ENCODE measurements at regions not wholly inside any gene's neighbourhood (a gene's known extent, or its start where the extent isn't known, plus 50 kb on each side); places are given as distances from the start of the nearest gene placed in this dataset.
"Not testable (repeated sequence)": the region's sequence is repeated elsewhere in the genome, so short reads cannot be mapped to it uniquely, and the experiment has no call there.

DNA sequence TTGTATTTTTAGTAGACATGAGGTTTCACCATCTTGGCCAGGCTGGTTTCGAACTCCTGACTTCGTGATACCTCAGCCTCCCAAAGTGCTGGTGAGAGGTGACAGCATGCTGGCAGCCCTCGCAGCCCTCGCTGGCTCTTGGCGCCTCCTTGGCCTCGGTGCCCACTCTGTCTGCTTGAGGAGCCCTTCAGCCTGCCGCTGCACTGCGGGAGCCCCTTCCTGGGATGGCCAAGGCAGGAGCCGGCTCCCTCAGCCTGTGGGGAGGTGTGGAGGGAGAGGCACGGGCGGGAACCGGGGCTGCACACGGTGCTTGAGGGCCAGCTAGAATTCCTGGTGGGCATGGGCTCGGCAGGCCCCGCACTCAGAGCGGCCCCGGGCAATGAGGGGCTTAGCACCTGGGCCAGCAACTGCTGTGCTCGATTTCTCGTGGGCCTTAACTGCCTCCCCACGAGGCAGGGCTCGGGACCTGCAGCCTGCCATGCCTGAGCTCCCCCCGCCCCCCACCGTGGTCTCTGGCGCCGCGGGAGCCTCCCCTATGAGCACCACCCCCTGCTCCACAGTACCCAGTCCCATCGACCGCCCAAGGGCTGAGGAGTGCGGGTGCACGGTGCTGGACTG lies 96.5 kb upstream of the RHOBTB1 start:
- Mint-ChIP-seq H3K36me3 (ENCODE audit: insufficient read depth) (no peaks in the 10 kb centered on the region), H3K9me3 (no peaks in the 10 kb centered on the region), H3K4me1 (ENCODE audit: low read depth in 2 of 2) (no peaks in the 10 kb centered on the region), H3K27ac (no peak overlapping the region), H3K27me3 (peaks cover 0 to 8% of the 10 kb centered on the region in 2 donors), H3K4me3 (no peak overlapping the region)
- no peak for ATAC-seq (replicated peaks)
- DNase-seq = no peak

- no peak overlapping the region for H3K4me3 Mint-ChIP-seq
- H3K36me3 Mint-ChIP-seq (ENCODE audit: insufficient read depth) = no peaks in the 10 kb centered on the region
- ATAC-seq (replicated peaks) = no peak
- no peak overlapping the region for H3K27ac Mint-ChIP-seq
- peaks cover 0 to 8% of the 10 kb centered on the region in 2 donors for H3K27me3 Mint-ChIP-seq
- H3K9me3 Mint-ChIP-seq = no peaks in the 10 kb centered on the region
- no peaks in the 10 kb centered on the region for H3K4me1 Mint-ChIP-seq (ENCODE audit: low read depth in 2 of 2)
- no peak for DNase-seq
Measured at GRCh38 chr10:61039868-61040267, 95.9 kb upstream of the RHOBTB1 start.

DNA sequence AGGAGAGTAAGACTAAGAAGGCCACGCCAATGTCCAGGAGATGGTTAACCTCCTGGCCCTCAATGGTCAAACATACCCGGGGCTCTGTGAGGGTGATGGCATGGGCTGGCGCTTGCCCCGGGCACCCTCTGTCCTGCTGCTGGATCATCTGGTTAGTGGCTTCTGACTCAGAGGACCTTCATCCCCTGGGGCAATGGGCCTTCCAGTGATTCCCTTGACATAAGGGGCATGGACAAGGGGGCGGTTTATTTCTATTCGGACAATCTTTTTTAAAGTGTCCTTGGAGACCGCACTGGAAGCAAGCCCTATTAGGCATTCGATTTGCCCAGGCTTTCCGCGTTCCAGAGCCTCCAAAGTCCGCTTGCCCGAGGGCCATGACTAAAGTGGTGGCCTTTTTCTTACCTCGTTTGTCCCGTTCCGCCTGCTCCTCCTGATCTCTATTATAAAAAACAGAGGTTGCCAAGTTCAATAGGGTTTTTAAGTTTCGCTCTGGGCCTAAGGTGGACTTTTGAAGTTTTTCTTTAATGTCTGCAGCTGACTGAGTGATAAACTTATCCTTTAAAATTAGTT lies 93.4 kb upstream of the RHOBTB1 start:
- not testable (repeated sequence) for H3K27ac Mint-ChIP-seq; H3K4me3 Mint-ChIP-seq; H3K9me3 Mint-ChIP-seq; ATAC-seq (replicated peaks); H3K36me3 Mint-ChIP-seq (ENCODE audit: insufficient read depth); H3K27me3 Mint-ChIP-seq; DNase-seq; H3K4me1 Mint-ChIP-seq (ENCODE audit: low read depth in 2 of 2)

DNA sequence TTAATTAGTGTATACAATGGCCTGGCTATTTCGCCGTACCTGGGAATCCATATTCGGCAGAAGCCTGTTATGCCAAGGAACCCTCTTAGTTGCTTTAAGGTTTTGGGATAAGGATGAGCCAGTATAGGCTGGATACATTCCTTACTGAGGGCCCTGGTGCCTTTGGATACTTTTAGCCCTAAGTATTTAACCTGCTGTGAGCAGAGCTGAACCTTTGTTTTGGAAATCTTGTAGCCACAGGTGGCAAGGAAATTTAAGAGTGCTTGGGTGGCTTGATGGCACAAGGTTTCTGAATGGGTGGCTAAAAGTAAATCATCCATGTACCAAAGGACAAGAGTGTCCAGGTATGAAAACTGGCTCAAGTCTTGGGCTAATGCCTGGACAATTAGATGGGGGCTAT lies 92.2 kb upstream of the RHOBTB1 start:
- ATAC-seq (replicated peaks); H3K27me3 Mint-ChIP-seq; H3K9me3 Mint-ChIP-seq; H3K4me1 Mint-ChIP-seq (ENCODE audit: low read depth in 2 of 2); H3K36me3 Mint-ChIP-seq (ENCODE audit: insufficient read depth); H3K27ac Mint-ChIP-seq; H3K4me3 Mint-ChIP-seq; DNase-seq: not testable (repeated sequence)

GRCh38 chr10:61031341-61031740 lies 87.4 kb upstream of the RHOBTB1 start:
- peaks cover 4% of the 10 kb centered on the region for H3K36me3 Mint-ChIP-seq (ENCODE audit: insufficient read depth)
- H3K4me1 Mint-ChIP-seq (ENCODE audit: low read depth in 2 of 2) = no peaks in the 10 kb centered on the region
- H3K4me3 Mint-ChIP-seq = no peak overlapping the region
- peaks cover 8 to 11% of the 10 kb centered on the region in 2 donors for H3K27me3 Mint-ChIP-seq
- ATAC-seq (replicated peaks) (no peak), DNase-seq (no peak)
- no peaks in the 10 kb centered on the region for H3K9me3 Mint-ChIP-seq
- H3K27ac Mint-ChIP-seq = no peak overlapping the region

DNA sequence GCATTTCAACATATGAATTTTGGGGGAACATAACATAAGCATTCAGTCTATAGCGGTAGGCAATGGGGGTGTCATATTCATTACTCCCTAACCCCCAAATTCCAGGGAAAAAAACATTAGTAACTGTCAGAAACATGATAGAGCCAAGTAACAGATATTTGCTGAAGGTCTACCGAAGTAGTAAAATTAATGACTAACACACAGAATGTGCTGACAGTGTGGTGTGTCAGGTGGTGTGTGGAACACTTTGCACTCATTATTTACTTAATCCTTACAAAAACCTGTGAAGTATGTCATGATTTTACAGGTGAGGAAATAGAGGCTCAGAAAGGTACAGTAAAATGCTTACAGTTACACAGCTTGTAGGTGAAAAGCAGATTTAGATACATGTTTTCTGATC lies 85.4 kb upstream of the RHOBTB1 start:
- H3K4me3 Mint-ChIP-seq = no peak overlapping the region
- H3K4me1 Mint-ChIP-seq (ENCODE audit: low read depth in 2 of 2) = no peaks in the 10 kb centered on the region
- no peaks in the 10 kb centered on the region for H3K9me3 Mint-ChIP-seq
- H3K27ac Mint-ChIP-seq = no peak overlapping the region
- H3K36me3 Mint-ChIP-seq (ENCODE audit: insufficient read depth) = peaks cover 1% of the 10 kb centered on the region
- DNase-seq = no peak
- peaks cover 8 to 11% of the 10 kb centered on the region in 2 donors for H3K27me3 Mint-ChIP-seq
- ATAC-seq (replicated peaks) = no peak

- no peaks in the 10 kb centered on the region for H3K36me3 Mint-ChIP-seq (ENCODE audit: insufficient read depth)
- H3K4me3 Mint-ChIP-seq = no peak overlapping the region
- no peaks in the 10 kb centered on the region for H3K9me3 Mint-ChIP-seq
Measured at GRCh38 chr10:61028861-61029361, 84.9 kb upstream of the RHOBTB1 start.

GRCh38 chr10:61024856-61025201 lies 80.8 kb upstream of the RHOBTB1 start:
- no peaks in the 10 kb centered on the region for H3K36me3 Mint-ChIP-seq (ENCODE audit: insufficient read depth)
- ATAC-seq (replicated peaks) (no peak), DNase-seq (no peak)
- H3K27me3 Mint-ChIP-seq = peaks cover 8 to 13% of the 10 kb centered on the region in 2 donors
- H3K27ac Mint-ChIP-seq = no peak overlapping the region
- no peak overlapping the region for H3K4me3 Mint-ChIP-seq
- no peaks in the 10 kb centered on the region for H3K9me3 Mint-ChIP-seq
- no peaks in the 10 kb centered on the region for H3K4me1 Mint-ChIP-seq (ENCODE audit: low read depth in 2 of 2)

More at GRCh38 chr10:61028861-61029361, 84.9 kb upstream of the RHOBTB1 start:
- H3K27me3 Mint-ChIP-seq = peaks cover 8 to 11% of the 10 kb centered on the region in 2 donors
- H3K27ac Mint-ChIP-seq = no peak overlapping the region
- DNase-seq = no peak
- H3K4me1 Mint-ChIP-seq (ENCODE audit: low read depth in 2 of 2) = no peaks in the 10 kb centered on the region
- ATAC-seq (replicated peaks) = no peak

- no peak for ATAC-seq (replicated peaks)
- Mint-ChIP-seq H3K36me3 (ENCODE audit: insufficient read depth) (no peaks in the 10 kb centered on the region), H3K4me1 (ENCODE audit: low read depth in 2 of 2) (no peaks in the 10 kb centered on the region), H3K9me3 (no peaks in the 10 kb centered on the region), H3K27ac (no peak overlapping the region), H3K27me3 (peaks cover 13 to 18% of the 10 kb centered on the region in 2 donors), H3K4me3 (no peak overlapping the region)
- DNase-seq = no peak
Measured at GRCh38 chr10:61024151-61024855, 80.3 kb upstream of the RHOBTB1 start.

DNA sequence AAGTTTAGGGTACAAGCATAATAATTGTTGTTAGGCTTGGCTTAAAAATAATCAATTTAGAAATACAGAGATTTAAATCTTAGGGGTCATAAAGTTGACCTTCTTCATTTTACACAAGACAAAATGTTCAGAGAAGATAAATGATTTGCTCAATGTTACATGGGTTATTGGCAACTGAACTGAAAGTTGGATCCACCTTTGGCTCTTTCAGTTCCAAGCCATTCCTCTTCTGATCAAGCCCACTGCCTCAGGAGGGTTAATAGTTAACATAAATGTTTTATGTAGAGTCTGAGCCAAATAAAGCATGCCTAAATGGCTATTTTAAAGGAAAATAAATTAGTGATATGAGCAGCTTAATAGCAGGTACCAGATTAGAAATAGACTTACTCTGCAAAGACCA lies 79.1 kb upstream of the RHOBTB1 start:
- no peak for ATAC-seq (replicated peaks)

DNA sequence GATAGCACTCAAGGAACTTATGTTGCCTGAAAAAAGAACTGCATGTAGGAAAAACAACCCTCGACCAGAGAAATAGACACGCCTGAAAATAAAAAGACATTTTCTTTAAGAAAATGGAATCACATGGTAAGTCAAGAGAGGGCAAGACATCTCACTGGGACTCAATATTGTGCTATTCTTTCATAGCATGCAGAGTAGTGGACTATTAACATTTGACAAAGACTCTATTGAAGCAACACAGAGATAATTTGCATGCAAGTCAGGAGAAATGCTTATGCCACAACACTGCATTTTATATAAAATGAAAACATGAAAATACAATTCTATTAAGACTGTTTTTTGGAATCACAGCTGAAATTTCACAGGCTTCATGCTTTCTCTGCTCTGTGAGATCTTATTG lies 77.9 kb upstream of the RHOBTB1 start:
- ATAC-seq (replicated peaks) (no peak), DNase-seq (no peak)
- Mint-ChIP-seq H3K4me3 (no peak overlapping the region), H3K9me3 (no peaks in the 10 kb centered on the region), H3K27me3 (peaks cover 10 to 13% of the 10 kb centered on the region in 2 donors), H3K36me3 (ENCODE audit: insufficient read depth) (no peaks in the 10 kb centered on the region), H3K4me1 (ENCODE audit: low read depth in 2 of 2) (no peaks in the 10 kb centered on the region), H3K27ac (no peak overlapping the region)

More for the DNA sequence above, 79.1 kb upstream of the RHOBTB1 start:
- no peak overlapping the region for H3K4me3 Mint-ChIP-seq
- H3K27me3 Mint-ChIP-seq = peaks cover 10 to 13% of the 10 kb centered on the region in 2 donors
- no peaks in the 10 kb centered on the region for H3K4me1 Mint-ChIP-seq (ENCODE audit: low read depth in 2 of 2)
- H3K27ac Mint-ChIP-seq = no peak overlapping the region
- DNase-seq = no peak
- no peaks in the 10 kb centered on the region for H3K9me3 Mint-ChIP-seq
- no peaks in the 10 kb centered on the region for H3K36me3 Mint-ChIP-seq (ENCODE audit: insufficient read depth)

GRCh38 chr10:61020420-61021158 lies 76.6 kb upstream of the RHOBTB1 start:
- Mint-ChIP-seq H3K27me3 (peaks cover 13 to 14% of the 10 kb centered on the region in 2 donors), H3K4me1 (ENCODE audit: low read depth in 2 of 2) (no peaks in the 10 kb centered on the region)

DNA sequence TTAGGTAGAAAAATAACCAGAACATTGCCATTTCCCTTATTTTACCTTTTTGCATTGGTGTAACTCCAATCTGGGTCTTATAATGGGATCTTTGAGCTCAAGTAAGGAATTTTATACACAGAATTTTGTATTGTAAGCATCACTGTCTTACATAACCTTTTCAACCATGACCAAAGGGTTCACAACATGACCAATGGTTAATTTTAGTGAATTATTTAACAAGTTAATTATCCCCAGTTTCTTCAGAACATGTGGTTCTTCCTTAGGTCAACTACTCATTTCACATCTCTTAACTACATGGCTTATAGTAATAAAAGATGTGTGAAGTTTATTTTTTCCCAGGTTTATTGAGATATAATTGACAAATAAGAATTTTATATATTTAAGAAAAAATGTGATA lies 74.2 kb upstream of the RHOBTB1 start:
- peaks cover 16 to 22% of the 10 kb centered on the region in 2 donors for H3K27me3 Mint-ChIP-seq
- no peak for DNase-seq
- no peak for ATAC-seq (replicated peaks)
- no peaks in the 10 kb centered on the region for H3K4me1 Mint-ChIP-seq (ENCODE audit: low read depth in 2 of 2)
- H3K36me3 Mint-ChIP-seq (ENCODE audit: insufficient read depth) = no peaks in the 10 kb centered on the region
- H3K27ac Mint-ChIP-seq = no peak overlapping the region
- no peaks in the 10 kb centered on the region for H3K9me3 Mint-ChIP-seq
- no peak overlapping the region for H3K4me3 Mint-ChIP-seq

More at GRCh38 chr10:61020420-61021158, 76.6 kb upstream of the RHOBTB1 start:
- Mint-ChIP-seq H3K9me3 (no peaks in the 10 kb centered on the region), H3K27ac (no peak overlapping the region), H3K4me3 (no peak overlapping the region), H3K36me3 (ENCODE audit: insufficient read depth) (no peaks in the 10 kb centered on the region)
- DNase-seq = no peak
- no peak for ATAC-seq (replicated peaks)

Measured in effector memory CD8-positive, alpha-beta T cell (primary cell).